Progenitor cell of endocrine pancreas (in vitro differentiated cells): ENCODE measurements at regions not wholly inside any gene's neighbourhood (a gene's known extent, or its start where the extent isn't known, plus 50 kb on each side); places are given as distances from the start of the nearest gene placed in this dataset.

Experiments used
- DNase-seq: peaks from one replicate; pipeline ENCODE4 v3.0.0; 2021; ENCODE audit warnings: low spot score; ENCODE audit not compliant: unreplicated experiment
- H3K27ac Mint-ChIP-seq: 2 replicates; pipeline ENCODE4 v1.8.0; 2021; ENCODE audit warnings: mild to moderate bottlenecking, moderate library complexity, mixed read lengths
- H3K27me3 Mint-ChIP-seq: 2 replicates; pipeline ENCODE4 v1.8.0; 2021; ENCODE audit warnings: mixed read lengths
- H3K36me3 Mint-ChIP-seq: 2 replicates; pipeline ENCODE4 v1.8.0; 2022; ENCODE audit warnings: mixed read lengths; ENCODE audit not compliant: insufficient read depth
- H3K4me1 Mint-ChIP-seq: 2 replicates; pipeline ENCODE4 v1.8.0; 2021; ENCODE audit warnings: low read depth, mixed read lengths
- H3K4me3 Mint-ChIP-seq: 2 replicates; pipeline ENCODE4 v1.8.0; 2021; ENCODE audit warnings: low read depth, mild to moderate bottlenecking, moderate library complexity, mixed read lengths
- H3K9me3 Mint-ChIP-seq: 2 replicates; pipeline ENCODE4 v1.8.0; 2021; ENCODE audit warnings: low read depth, mixed read lengths
- TF ChIP-seq, protein P1 (sequence below): fragments of 200-600 bp; sonication (generic); IDR thresholded peaks from one replicate; pipeline ENCODE4 v1.5.0; 2021; ENCODE audit warnings: antibody characterized with exemption, mild to moderate bottlenecking; ENCODE audit not compliant: unreplicated experiment

DNA sequence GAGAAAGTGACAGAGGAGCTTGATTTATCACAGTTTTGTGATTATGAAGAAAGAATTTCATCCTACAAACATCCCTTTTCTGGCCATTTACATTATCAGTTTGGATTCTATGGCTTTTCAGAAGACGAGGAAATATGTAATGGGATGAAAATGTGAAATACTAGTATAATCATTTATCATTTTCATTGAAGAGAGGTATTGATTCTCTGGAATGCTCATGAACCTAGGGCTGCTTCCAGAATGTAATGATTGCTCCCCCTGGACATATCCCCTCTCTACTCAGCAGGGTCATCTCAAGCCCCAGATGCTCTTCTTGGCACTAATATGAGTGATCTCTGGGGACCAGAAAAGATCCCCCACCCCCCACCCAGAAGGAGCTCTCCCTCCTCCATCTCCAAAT is 106.7 kb upstream of the ZNF618 start:
- no peak for DNase-seq
- no peak overlapping the region for H3K4me3 Mint-ChIP-seq
- peaks cover 3% of the 10 kb centered on the region for H3K9me3 Mint-ChIP-seq
- TF ChIP-seq, protein P1, sequence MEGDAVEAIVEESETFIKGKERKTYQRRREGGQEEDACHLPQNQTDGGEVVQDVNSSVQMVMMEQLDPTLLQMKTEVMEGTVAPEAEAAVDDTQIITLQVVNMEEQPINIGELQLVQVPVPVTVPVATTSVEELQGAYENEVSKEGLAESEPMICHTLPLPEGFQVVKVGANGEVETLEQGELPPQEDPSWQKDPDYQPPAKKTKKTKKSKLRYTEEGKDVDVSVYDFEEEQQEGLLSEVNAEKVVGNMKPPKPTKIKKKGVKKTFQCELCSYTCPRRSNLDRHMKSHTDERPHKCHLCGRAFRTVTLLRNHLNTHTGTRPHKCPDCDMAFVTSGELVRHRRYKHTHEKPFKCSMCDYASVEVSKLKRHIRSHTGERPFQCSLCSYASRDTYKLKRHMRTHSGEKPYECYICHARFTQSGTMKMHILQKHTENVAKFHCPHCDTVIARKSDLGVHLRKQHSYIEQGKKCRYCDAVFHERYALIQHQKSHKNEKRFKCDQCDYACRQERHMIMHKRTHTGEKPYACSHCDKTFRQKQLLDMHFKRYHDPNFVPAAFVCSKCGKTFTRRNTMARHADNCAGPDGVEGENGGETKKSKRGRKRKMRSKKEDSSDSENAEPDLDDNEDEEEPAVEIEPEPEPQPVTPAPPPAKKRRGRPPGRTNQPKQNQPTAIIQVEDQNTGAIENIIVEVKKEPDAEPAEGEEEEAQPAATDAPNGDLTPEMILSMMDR: no peak
- no peak overlapping the region for H3K27ac Mint-ChIP-seq
- H3K4me1 Mint-ChIP-seq: peaks cover 2% of the 10 kb centered on the region
- no peaks in the 10 kb centered on the region for H3K36me3 Mint-ChIP-seq
- H3K27me3 Mint-ChIP-seq: peaks cover 20% of the 10 kb centered on the region

DNA sequence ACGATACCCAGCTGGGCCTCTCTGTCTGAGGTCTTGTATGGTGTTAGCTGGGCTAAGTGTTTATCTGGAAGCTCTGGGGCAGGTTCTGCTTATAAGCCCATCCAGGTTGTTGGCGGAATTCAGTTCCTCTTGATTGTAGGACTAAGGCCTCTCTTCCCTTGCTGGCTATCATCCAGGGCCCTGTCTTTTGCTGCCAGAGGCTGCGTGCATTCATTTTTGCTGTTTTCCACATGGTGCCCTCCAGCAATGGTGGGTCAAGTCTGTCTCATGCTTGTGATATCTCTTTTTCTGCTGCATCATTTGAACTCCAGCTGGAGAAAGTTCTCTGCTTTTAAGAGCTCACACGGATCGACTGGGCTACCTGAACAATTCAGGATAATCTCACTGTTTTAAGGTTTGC is 105.7 kb upstream of the ZNF618 start:
- peaks cover 2% of the 10 kb centered on the region for H3K4me1 Mint-ChIP-seq
- H3K27me3 Mint-ChIP-seq: peaks cover 12% of the 10 kb centered on the region
- peaks cover 6% of the 10 kb centered on the region for H3K9me3 Mint-ChIP-seq
- no peak overlapping the region for H3K27ac Mint-ChIP-seq
- no peak overlapping the region for H3K4me3 Mint-ChIP-seq
- TF ChIP-seq, protein P1: no peak
- DNase-seq: no peak
- H3K36me3 Mint-ChIP-seq: no peaks in the 10 kb centered on the region

DNA sequence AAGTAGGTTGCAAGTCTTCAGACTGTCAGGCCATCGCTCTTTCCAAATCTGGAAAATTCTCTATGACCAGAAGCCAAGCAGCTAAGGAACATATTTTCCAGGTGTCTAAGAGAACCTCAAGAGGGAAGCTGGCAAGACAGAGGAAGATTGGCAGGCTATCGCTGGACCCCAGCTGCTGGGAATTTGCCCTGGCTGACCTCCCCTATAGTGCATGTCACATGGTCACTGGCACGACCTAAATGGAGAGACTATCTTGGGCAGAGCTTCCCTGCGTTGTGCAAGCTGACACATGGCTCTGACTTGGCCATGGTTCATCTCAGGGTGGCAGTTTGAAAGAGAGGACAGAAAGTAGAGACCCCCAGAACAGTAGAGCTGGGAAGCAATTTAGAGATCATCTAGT is 104.9 kb upstream of the ZNF618 start:
- H3K4me3 Mint-ChIP-seq: no peak overlapping the region
- H3K9me3 Mint-ChIP-seq: peaks cover 6% of the 10 kb centered on the region
- no peak overlapping the region for H3K27ac Mint-ChIP-seq
- TF ChIP-seq, protein P1: no peak
- DNase-seq: no peak
- no peaks in the 10 kb centered on the region for H3K36me3 Mint-ChIP-seq
- peaks cover 2% of the 10 kb centered on the region for H3K4me1 Mint-ChIP-seq
- H3K27me3 Mint-ChIP-seq: peaks cover 11% of the 10 kb centered on the region

DNA sequence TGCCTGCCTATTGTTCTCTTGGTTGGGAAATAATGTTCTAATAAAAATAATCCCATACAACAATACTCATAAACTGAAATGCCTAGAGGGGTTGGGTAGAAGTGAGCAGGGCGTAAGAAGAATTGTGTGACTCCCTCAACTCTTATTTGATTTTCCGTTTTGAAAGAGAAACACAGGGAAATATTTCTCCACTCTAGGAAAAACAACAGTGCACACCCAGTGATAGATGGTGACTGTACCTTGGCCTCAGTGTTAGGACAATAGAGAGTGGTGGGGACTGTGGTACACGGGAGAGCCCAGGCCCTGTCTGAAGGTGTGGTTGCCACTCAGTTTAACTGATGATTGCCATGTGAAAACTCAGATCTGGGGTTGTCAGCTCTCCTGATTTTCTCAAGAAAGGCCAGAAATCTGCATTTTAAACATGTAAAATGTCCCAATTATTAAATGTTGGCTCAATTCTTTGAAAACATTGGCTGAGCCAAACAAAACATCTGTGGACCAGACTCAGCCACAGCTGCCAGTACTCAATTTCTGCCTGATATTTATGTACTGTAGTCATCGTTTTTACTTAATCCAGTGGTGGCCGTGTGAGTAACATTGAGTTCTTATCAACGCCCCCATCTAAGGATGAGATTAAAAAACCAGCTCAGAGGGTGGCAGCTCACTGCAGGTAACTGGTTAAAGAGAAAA is 103.8 kb upstream of the ZNF618 start:
- H3K4me1 Mint-ChIP-seq: peaks cover 2% of the 10 kb centered on the region
- no peak overlapping the region for H3K4me3 Mint-ChIP-seq
- no peak for DNase-seq
- TF ChIP-seq, protein P1: no peak
- H3K27me3 Mint-ChIP-seq: peaks cover 14% of the 10 kb centered on the region
- no peak overlapping the region for H3K27ac Mint-ChIP-seq
- no peaks in the 10 kb centered on the region for H3K36me3 Mint-ChIP-seq
- H3K9me3 Mint-ChIP-seq: peaks cover 3% of the 10 kb centered on the region

DNA sequence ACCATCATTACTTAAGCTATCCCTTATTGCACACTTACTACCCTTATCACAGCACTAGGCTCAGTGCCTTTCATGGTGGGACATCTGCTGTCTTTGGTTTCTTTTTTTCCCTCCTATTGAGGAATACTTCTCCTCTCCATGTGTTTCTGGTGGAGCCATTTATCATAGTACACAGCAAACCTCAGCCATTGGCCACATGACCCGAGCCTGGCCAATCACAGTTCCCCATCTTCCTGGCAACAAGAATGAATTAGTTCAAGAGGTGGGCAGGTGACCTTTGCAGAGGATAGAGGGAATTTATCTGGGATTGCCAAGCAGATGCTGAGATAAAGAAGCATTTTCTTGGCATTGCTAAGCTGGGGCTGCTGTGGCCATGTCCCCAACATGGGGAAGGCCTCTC is 101.1 kb upstream of the ZNF618 start:
- H3K36me3 Mint-ChIP-seq: no peaks in the 10 kb centered on the region
- no peak overlapping the region for H3K27ac Mint-ChIP-seq
- TF ChIP-seq, protein P1: no peak
- H3K4me1 Mint-ChIP-seq: no peaks in the 10 kb centered on the region
- H3K4me3 Mint-ChIP-seq: no peak overlapping the region
- no peak for DNase-seq
- peaks cover 3% of the 10 kb centered on the region for H3K9me3 Mint-ChIP-seq
- H3K27me3 Mint-ChIP-seq: peaks cover 7% of the 10 kb centered on the region
